GM12874 (cell line): ENCODE measurements at regions not wholly inside any gene's neighbourhood (a gene's known extent, or its start where the extent isn't known, plus 50 kb on each side); places are given as distances from the start of the nearest gene placed in this dataset.

Experiments
- TF ChIP-seq, protein P1 (sequence below): IDR thresholded peaks from 2 replicates; pipeline ENCODE4 v1.5.1; 2011; ENCODE audit warnings: low read depth, mild to moderate bottlenecking, control low read depth, low read length, moderate library complexity; ENCODE audit not compliant: insufficient read depth

GRCh38 chr20:16844406-16844805, 96.2 kb downstream of the OTOR start:
- TF ChIP-seq, protein P1, sequence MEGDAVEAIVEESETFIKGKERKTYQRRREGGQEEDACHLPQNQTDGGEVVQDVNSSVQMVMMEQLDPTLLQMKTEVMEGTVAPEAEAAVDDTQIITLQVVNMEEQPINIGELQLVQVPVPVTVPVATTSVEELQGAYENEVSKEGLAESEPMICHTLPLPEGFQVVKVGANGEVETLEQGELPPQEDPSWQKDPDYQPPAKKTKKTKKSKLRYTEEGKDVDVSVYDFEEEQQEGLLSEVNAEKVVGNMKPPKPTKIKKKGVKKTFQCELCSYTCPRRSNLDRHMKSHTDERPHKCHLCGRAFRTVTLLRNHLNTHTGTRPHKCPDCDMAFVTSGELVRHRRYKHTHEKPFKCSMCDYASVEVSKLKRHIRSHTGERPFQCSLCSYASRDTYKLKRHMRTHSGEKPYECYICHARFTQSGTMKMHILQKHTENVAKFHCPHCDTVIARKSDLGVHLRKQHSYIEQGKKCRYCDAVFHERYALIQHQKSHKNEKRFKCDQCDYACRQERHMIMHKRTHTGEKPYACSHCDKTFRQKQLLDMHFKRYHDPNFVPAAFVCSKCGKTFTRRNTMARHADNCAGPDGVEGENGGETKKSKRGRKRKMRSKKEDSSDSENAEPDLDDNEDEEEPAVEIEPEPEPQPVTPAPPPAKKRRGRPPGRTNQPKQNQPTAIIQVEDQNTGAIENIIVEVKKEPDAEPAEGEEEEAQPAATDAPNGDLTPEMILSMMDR, result no peak

- TF ChIP-seq, protein P1, result no peak
These were observed 97.8 kb downstream of the OTOR start for GRCh38 chr20:16846006-16846405.

GRCh38 chr20:16848061-16848460, 99.9 kb downstream of the OTOR start:
- TF ChIP-seq, protein P1, result no peak

DNA sequence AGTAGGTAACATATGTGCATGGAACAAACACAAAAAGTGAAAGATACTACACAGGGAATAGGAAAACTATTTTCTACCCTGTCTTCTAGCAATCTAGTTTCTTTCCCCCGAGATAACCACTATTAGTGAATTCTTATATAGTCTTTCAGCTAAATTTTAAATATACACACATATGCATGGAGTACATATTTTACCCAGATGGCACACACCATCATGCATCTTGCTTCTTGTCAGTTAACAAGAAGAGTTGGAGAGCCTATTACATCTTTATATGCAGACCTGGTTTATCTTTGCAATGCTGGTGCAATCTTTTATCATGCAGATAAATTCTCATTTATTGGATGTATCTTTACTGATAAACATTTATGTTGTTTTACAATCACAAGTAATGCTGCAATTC, 100.4 kb downstream of the OTOR start:
- TF ChIP-seq, protein P1, result no peak

DNA sequence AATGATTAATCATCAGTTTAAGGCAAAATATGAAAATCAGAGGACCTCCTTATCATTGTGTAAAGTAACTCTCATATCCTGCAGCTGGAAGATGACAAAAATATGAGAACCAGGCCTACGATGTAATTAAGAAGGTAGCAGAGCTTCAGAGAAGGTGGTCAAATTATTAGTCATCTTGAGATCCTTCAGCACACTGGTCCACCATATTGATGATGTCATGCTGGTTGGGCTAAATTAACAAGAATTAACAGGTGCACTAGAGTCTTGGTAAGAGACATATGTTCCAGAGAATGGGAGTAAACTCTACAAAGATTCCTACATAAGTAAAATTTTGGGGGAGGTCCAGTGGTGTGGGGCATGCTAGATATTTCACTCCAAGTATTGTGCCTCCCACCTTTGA, 112.8 kb downstream of the OTOR start:
- TF ChIP-seq, protein P1, result no peak

DNA sequence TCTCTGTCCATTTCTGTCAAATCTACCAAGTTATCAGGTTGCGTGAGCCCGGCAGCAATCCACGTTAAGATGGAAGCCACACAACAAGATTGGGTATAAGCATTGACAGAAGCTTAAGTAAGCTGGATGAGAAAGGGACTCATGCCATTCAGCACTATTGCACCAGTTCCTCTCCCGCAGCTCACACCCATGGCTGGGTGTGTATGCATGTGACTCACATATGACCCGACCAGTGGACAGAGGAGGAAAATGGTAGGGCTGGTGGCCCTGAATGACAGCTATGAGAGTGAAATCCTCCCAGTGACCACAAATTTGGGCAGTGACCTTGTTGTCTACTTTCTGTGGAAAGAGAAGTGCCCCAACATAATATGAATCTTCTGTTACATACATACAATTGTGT, 113.5 kb downstream of the OTOR start:
- TF ChIP-seq, protein P1, result no peak

DNA sequence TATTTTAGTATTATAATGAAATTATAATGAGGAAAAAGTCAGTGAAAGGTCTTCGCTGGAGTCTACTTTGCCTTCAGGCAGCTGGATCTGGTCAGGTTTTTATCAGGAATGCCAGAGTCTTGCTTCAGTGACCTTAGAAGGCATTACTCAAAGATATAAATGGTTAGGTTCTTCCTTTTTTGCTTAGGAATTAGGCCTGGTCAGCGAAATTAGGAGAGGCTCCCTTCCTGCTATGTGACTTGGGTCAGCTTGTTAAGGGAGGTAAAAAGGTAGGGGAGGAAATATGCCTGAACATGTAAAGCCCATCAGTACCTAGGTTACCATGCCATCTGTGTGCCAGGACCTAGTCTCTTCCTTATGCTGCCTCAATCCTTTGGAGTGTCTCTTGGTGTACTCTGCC, 115.1 kb downstream of the OTOR start:
- TF ChIP-seq, protein P1, result no peak

GRCh38 chr20:16864069-16864468, 115.9 kb downstream of the OTOR start:
- TF ChIP-seq, protein P1, result no peak
